OCI-LY3 (cell line): ENCODE measurements at regions not wholly inside any gene's neighbourhood (a gene's known extent, or its start where the extent isn't known, plus 50 kb on each side); places are given as distances from the start of the nearest gene placed in this dataset.
A peak's percentile ranks its signal among the peaks of the same experiment; 100 is the strongest.

Experiments used
- H2AFZ ChIP-seq: fragments of 200-600, 300-600 bp; shearing (Covaris generic); 2 replicates; pipeline ENCODE4 v1.6.0; 2014; ENCODE audit warnings: antibody characterized with exemption, low read depth, low read length
- H3K27ac ChIP-seq: fragments of 200-600, 300-600 bp; sonication (generic); 2 replicates; pipeline ENCODE4 v1.5.1; 2014; ENCODE audit warnings: mild to moderate bottlenecking, low read length, moderate library complexity, mixed read lengths
- H3K27me3 ChIP-seq: fragments of 200-600, 300-600 bp; sonication (generic); 2 replicates; pipeline ENCODE4 v1.6.1; 2014; ENCODE audit warnings: low read depth, low read length, mixed read lengths
- H3K36me3 ChIP-seq: fragments of 200-600, 300-600 bp; sonication (generic); replicated peaks from 2 replicates; pipeline ENCODE3; 2014; ENCODE audit warnings: low read depth, low read length, mixed read lengths
- H3K4me1 ChIP-seq: fragments of 300-600, 200-600 bp; sonication (generic); 2 replicates; pipeline ENCODE4 v1.6.1; 2014; ENCODE audit warnings: low read length, mixed read lengths
- H3K4me2 ChIP-seq: fragments of 200-600, 300-600 bp; sonication (generic); 2 replicates; pipeline ENCODE4 v1.6.1; 2014; ENCODE audit warnings: low read length, mixed read lengths
- H3K4me3 ChIP-seq: fragments of 300-600, 200-600 bp; sonication (generic); 2 replicates; pipeline ENCODE4 v1.5.1; 2014; ENCODE audit warnings: antibody characterized with exemption, mild to moderate bottlenecking, low read length, moderate library complexity
- H3K79me2 ChIP-seq: fragments of 300-600, 200-600 bp; shearing (Covaris generic); 2 replicates; pipeline ENCODE4 v1.6.1; 2014; ENCODE audit warnings: mild to moderate bottlenecking, low read length, mixed read lengths
- H3K9ac ChIP-seq: fragments of 300-600, 200-600 bp; shearing (Covaris generic); 2 replicates; pipeline ENCODE4 v1.6.0; 2014; ENCODE audit warnings: mild to moderate bottlenecking, low read length, moderate library complexity
- H3K9me3 ChIP-seq: fragments of 200-600, 300-600 bp; shearing (Covaris generic); 2 replicates; pipeline ENCODE4 v1.6.1; 2014; ENCODE audit warnings: low read length, mixed read lengths; ENCODE audit not compliant: insufficient read depth
- H4K20me1 ChIP-seq: fragments of 200-600, 300-600 bp; sonication (generic); 2 replicates; pipeline ENCODE4 v1.6.1; 2016; ENCODE audit warnings: low read length, mixed read lengths; ENCODE audit not compliant: insufficient read depth
- CTCF ChIP-seq: fragments of 200-600, 300-600 bp; sonication (generic); IDR thresholded peaks from 2 replicates; pipeline ENCODE4 v1.5.1; 2014; ENCODE audit warnings: antibody characterized with exemption, low read length, low read depth
- EZH2phosphoT487 ChIP-seq: fragments of 200-600 bp; shearing (Covaris generic); IDR thresholded peaks from 2 replicates; pipeline ENCODE4 v1.6.1; 2018; ENCODE audit warnings: antibody characterized with exemption, mixed run types, low read depth

DNA sequence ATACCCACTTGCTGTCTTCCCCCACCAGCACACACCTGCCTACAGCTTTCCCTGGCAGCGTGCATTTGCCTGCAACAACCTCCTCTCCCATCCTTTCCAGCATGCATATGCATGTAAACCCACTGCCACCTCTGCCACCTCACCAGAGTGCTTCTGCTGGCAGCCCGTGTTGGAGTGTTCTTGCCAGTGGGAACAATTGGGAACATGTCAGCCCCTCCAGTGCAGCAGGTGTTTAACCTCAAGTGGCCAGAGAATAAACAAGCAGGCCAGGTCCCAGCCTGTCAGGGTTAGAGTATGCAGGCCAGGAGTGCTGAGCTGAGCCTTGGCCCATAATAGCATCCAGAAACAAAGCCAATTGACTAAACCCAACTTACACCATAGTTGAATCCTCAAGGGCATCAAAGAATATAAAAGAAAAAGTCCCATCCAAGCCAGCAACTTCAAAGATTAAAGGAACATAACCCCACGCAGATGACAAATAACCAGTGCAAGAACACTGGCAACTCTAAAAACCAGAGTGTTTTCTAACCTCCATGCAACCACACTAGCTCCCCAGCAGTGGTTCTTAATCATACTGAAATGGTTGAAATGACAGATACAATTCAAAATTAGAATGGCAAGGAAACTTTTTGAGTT lies 1212.1 kb upstream of the CITED2 start:
- Histone ChIP-seq H3K4me2 (0 out of 2 replicates have a peak overlapping the region, but pooled peaks have one; percentile 14), H3K4me3 (no peak overlapping the region), H3K36me3 (no peaks in the 10 kb centered on the region), H3K27me3 (no peaks in the 10 kb centered on the region), H3K27ac (peak overlapping the region; percentile 22; the same call in 1 of the 2 replicates), H3K4me1 (peaks cover 15% of the 10 kb centered on the region), H2AFZ (no peak overlapping the region), H3K9me3 (no peaks in the 10 kb centered on the region), H3K9ac (no peak overlapping the region), H3K79me2 (no peaks in the 10 kb centered on the region), H4K20me1 (no peaks in the 10 kb centered on the region)
- TF ChIP-seq CTCF (no peak), EZH2phosphoT487 (no peak)

DNA sequence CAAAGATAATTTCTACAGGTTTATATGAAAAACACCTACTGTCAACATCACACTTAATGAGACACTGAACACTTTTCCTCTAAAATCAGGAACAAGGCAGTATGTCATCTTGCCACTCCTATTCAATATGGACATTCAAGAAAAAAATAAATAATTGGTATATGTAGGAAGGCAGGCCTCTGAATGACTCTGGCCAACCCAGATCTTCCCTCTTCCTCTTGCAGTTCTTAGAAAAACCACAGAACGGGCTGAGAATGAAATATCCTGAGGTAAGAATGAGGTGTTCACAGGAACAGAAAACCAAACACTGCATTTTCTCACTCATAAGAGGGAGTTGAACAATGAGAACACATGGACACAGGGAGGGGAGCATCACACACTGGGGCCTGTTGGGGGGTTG lies 1207.2 kb upstream of the CITED2 start:
- no peak overlapping the region for H3K9ac ChIP-seq
- no peaks in the 10 kb centered on the region for H3K36me3 ChIP-seq
- no peak overlapping the region for H3K4me2 ChIP-seq
- no peak overlapping the region for H3K4me3 ChIP-seq
- TF ChIP-seq CTCF (no peak), EZH2phosphoT487 (no peak)
- no peaks in the 10 kb centered on the region for H4K20me1 ChIP-seq
- peaks cover 8% of the 10 kb centered on the region for H3K4me1 ChIP-seq
- no peak overlapping the region for H2AFZ ChIP-seq
- H3K79me2 ChIP-seq: no peaks in the 10 kb centered on the region
- H3K9me3 ChIP-seq: no peaks in the 10 kb centered on the region
- H3K27me3 ChIP-seq: no peaks in the 10 kb centered on the region
- H3K27ac ChIP-seq: no peak overlapping the region

DNA sequence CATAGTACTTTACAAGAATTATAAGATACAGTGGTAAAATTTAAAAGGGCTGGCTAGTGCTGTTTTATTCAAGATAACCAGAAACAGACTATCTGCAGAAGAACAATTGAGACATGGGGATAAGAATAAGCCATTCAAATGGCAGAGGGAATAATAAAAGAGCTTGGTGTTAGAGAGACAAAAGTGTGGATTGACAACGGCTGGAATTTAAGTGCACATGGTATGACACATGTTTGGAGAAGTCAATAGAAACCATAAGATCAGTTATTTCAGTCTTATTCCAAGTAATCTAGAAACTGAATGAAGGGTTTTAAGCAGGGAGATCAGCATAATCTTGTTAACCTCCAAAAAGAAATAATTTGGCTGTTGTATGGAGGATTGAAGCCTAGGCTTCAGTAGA lies 1205.5 kb upstream of the CITED2 start:
- Histone ChIP-seq H3K4me1 (peaks cover 8% of the 10 kb centered on the region), H3K4me2 (no peak overlapping the region), H2AFZ (no peak overlapping the region), H4K20me1 (no peaks in the 10 kb centered on the region), H3K36me3 (no peaks in the 10 kb centered on the region), H3K4me3 (no peak overlapping the region), H3K27me3 (no peaks in the 10 kb centered on the region), H3K9ac (no peak overlapping the region), H3K9me3 (no peaks in the 10 kb centered on the region), H3K27ac (no peak overlapping the region), H3K79me2 (no peaks in the 10 kb centered on the region)
- TF ChIP-seq EZH2phosphoT487: no peak

DNA sequence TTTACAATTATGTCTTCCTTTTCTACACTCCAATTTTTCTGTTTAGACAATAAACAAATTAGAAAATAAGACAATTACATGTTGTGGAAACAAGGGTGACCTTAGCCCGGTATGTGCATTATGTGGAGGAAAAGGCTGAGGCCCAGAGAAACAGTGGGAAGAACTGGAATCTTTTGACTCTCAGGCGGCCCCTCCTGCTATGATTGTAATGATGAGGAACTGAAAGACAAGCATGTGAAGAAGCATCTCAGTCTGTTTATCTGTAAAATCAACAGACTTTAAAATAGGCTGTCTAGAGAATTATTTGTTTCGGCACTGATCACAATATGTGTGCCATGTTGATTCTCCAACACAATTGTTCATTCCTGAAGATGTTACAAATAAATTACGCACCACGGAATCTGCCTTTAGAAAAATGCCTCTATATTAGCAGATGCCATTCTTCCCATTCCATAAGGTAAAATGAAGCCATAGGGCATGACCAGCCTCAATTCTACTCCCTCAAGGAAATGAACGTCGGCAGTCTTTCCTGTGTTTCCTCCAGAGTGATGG lies 1201.6 kb upstream of the CITED2 start:
- Histone ChIP-seq H3K4me2 (peak overlapping the region; percentile 34), H3K4me3 (no peak overlapping the region), H4K20me1 (no peaks in the 10 kb centered on the region), H3K27ac (no peak overlapping the region), H3K36me3 (no peaks in the 10 kb centered on the region), H3K9me3 (no peaks in the 10 kb centered on the region), H3K9ac (no peak overlapping the region), H3K4me1 (peaks cover 8% of the 10 kb centered on the region), H2AFZ (no peak overlapping the region), H3K27me3 (no peaks in the 10 kb centered on the region), H3K79me2 (no peaks in the 10 kb centered on the region)
- TF ChIP-seq EZH2phosphoT487: no peak
- no peak for TF ChIP-seq CTCF
